Left kidney (tissue), 1 donor: ENCODE measurements at regions not wholly inside any gene's neighbourhood (a gene's known extent, or its start where the extent isn't known, plus 50 kb on each side); places are given as distances from the start of the nearest gene placed in this dataset.
"Not testable (repeated sequence)": the region's sequence is repeated elsewhere in the genome, so short reads cannot be mapped to it uniquely, and the experiment has no call there.

Experiments
- DNase-seq: peaks from one replicate; pipeline ENCODE4 v3.0.0-alpha.2; 2013

- no peak for DNase-seq
Observed at GRCh38 chrX:26873736-26874135, 589.4 kb downstream of the PPP4R3C start.

GRCh38 chrX:26871967-26872366 is 591.2 kb downstream of the PPP4R3C start:
- no peak for DNase-seq

GRCh38 chrX:26851981-26852380 is 611.2 kb downstream of the PPP4R3C start:
- DNase-seq, result no peak

GRCh38 chrX:26848511-26848910 is 614.6 kb downstream of the PPP4R3C start:
- DNase-seq, result no peak

- no peak for DNase-seq
Observed at GRCh38 chrX:26845056-26845455, 618.1 kb downstream of the PPP4R3C start.

- no peak for DNase-seq
Observed at GRCh38 chrX:26822448-26822847, 606.5 kb downstream of the MAGEB5 start.

- no peak for DNase-seq
Observed at GRCh38 chrX:26789751-26790150, 573.8 kb downstream of the MAGEB5 start.

- no peak for DNase-seq
Observed at GRCh38 chrX:26788402-26788998, 572.5 kb downstream of the MAGEB5 start.

GRCh38 chrX:26783512-26784225 is 567.7 kb downstream of the MAGEB5 start:
- peak; percentile 31 for DNase-seq

- DNase-seq, result no peak
Observed at GRCh38 chrX:26778320-26778888, 562.4 kb downstream of the MAGEB5 start.

- DNase-seq, result no peak
Observed at GRCh38 chrX:26762253-26762652, 546.3 kb downstream of the MAGEB5 start.

GRCh38 chrX:26755760-26756159 is 539.8 kb downstream of the MAGEB5 start:
- DNase-seq, result not testable (repeated sequence)

GRCh38 chrX:26747877-26748276 is 531.9 kb downstream of the MAGEB5 start:
- DNase-seq, result no peak

GRCh38 chrX:26722666-26723428 is 506.9 kb downstream of the MAGEB5 start:
- DNase-seq, result no peak

- DNase-seq, result no peak
Observed at GRCh38 chrX:26672571-26672970, 456.6 kb downstream of the MAGEB5 start.

- DNase-seq, result no peak
Observed at GRCh38 chrX:26670521-26670920, 454.6 kb downstream of the MAGEB5 start.

- no peak for DNase-seq
Observed at GRCh38 chrX:26664919-26665318, 448.9 kb downstream of the MAGEB5 start.

GRCh38 chrX:26653050-26653449 is 437.1 kb downstream of the MAGEB5 start:
- no peak for DNase-seq

GRCh38 chrX:26651755-26652154 is 435.8 kb downstream of the MAGEB5 start:
- DNase-seq, result no peak

GRCh38 chrX:26649534-26649933 is 433.6 kb downstream of the MAGEB5 start:
- no peak for DNase-seq

- no peak for DNase-seq
Observed at GRCh38 chrX:26631385-26631784, 415.4 kb downstream of the MAGEB5 start.

GRCh38 chrX:26613956-26614355 is 398.0 kb downstream of the MAGEB5 start:
- no peak for DNase-seq

- no peak for DNase-seq
Observed at GRCh38 chrX:26606971-26607370, 391.0 kb downstream of the MAGEB5 start.
